Prostate gland (tissue), 2 donors: ENCODE measurements at regions not wholly inside any gene's neighbourhood (a gene's known extent, or its start where the extent isn't known, plus 50 kb on each side); places are given as distances from the start of the nearest gene placed in this dataset.

Experiments used
- POLR2AphosphoS5 ChIP-seq: sonication (generic); formaldehyde crosslinking; IDR thresholded peaks from one replicate; pipeline ENCODE4 v1.6.1; 2017; ENCODE audit warnings: antibody characterized with exemption
- TF ChIP-seq, protein P1 (sequence below), 4 experiments: fragments of 200-600 bp in 2 of 4; fragments of 450-650 bp in 2 of 4; sonication (generic) in 2 of 4; IDR thresholded peaks; 1 replicate in 3 of 4; 2 replicates in 1 of 4; pipeline ENCODE4 v1.5.1; 2016 to 2019; ENCODE audit warnings: antibody characterized with exemption in 4 of 4, mild to moderate bottlenecking in 2 of 4, moderate library complexity in 2 of 4

DNA sequence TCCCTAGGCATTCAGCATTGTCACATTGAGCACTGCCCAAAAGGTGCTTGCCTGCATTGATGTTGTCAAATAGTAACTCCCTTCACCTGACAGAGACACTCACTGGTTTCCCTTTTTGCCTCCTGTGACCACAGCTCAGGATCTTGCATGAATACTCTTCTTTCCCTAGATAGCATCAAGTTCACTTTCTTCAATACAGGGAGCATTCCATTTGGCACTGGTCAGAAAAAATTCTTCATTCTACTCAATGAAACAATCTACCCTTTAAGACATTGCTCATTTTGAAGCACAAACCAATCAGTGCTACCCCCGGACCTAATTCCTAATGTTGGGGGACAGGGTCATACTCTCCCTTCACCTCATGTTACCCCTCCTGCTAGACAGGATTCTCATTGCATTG, 319.0 kb upstream of the SNX7 start:
- TF ChIP-seq, protein P1, sequence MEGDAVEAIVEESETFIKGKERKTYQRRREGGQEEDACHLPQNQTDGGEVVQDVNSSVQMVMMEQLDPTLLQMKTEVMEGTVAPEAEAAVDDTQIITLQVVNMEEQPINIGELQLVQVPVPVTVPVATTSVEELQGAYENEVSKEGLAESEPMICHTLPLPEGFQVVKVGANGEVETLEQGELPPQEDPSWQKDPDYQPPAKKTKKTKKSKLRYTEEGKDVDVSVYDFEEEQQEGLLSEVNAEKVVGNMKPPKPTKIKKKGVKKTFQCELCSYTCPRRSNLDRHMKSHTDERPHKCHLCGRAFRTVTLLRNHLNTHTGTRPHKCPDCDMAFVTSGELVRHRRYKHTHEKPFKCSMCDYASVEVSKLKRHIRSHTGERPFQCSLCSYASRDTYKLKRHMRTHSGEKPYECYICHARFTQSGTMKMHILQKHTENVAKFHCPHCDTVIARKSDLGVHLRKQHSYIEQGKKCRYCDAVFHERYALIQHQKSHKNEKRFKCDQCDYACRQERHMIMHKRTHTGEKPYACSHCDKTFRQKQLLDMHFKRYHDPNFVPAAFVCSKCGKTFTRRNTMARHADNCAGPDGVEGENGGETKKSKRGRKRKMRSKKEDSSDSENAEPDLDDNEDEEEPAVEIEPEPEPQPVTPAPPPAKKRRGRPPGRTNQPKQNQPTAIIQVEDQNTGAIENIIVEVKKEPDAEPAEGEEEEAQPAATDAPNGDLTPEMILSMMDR (IDR thresholded peaks at IDR 0.05) = no peak
- TF ChIP-seq POLR2AphosphoS5 = no peak
